HG02943 (cell line): ENCODE measurements at regions not wholly inside any gene's neighbourhood (a gene's known extent, or its start where the extent isn't known, plus 50 kb on each side); places are given as distances from the start of the nearest gene placed in this dataset.

Source experiments
- ATAC-seq: cut with Tn5 transposase; IDR thresholded peaks from one replicate; pipeline ENCODE4 v1.9.1; 2021; ENCODE audit warnings: mild to moderate bottlenecking, low read depth, moderate library complexity; ENCODE audit not compliant: unreplicated experiment

DNA sequence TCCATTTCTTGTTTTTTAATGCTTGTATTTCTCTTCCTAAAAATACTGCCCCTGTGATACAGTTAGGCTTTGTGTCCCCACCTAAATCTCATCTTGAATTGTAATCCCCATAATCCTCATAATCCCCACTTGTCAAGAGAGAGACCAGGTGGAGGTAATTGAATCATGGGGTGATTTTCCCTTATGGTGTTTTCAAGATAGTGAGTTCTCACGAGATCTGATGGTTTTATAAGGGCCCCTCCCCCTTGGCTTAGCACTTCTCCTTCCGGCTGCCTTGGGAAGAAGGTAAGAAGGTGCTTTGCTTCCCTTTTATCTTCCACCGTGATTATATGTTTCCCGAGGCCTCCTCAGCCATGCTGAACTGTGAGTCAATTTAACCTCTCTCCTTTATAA is 227.4 kb downstream of the MAN2A1 start:
- ATAC-seq, result no peak

DNA sequence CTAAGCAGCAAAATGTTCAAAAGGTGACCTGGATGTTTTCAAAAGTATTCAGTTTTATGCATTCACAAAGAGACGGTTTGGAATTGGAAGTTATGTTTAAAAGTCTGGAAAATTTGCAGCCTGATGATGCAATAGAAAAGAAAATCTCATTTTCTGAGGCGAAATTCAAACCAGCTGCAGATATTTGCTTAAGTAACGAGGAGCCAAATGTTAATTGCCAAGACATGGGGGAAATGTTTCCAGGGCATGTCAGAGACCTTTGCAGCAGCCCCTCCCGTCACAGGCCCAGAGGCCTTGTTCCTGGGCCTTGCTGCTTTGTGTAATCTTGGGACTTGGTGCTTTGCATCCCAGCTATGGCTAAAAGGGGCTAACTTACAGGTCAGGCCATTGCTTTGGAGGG is 228.2 kb downstream of the MAN2A1 start:
- no peak for ATAC-seq

DNA sequence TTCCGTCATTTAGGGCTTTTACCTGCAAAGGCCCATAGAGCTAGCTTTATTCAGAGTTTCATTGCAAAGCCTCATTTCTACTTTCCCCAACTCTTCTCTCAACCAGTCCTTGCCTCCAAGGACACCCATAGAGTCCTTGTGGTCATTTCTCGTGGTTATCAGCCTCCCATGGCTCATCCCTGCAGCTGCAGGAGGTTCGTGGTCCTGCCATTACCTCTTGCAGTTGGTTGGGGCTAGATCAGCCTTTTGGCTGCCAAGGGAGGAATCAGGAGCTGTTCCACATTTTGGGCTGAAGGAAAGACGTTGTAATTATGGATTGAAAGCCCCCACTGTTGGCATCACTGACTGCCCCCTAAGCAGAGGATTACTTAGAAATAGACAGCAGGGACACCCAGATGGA is 231.0 kb downstream of the MAN2A1 start:
- ATAC-seq, result no peak

- ATAC-seq, result no peak
These were observed 232.1 kb downstream of the MAN2A1 start for GRCh38 chr5:109921735-109922380.

DNA sequence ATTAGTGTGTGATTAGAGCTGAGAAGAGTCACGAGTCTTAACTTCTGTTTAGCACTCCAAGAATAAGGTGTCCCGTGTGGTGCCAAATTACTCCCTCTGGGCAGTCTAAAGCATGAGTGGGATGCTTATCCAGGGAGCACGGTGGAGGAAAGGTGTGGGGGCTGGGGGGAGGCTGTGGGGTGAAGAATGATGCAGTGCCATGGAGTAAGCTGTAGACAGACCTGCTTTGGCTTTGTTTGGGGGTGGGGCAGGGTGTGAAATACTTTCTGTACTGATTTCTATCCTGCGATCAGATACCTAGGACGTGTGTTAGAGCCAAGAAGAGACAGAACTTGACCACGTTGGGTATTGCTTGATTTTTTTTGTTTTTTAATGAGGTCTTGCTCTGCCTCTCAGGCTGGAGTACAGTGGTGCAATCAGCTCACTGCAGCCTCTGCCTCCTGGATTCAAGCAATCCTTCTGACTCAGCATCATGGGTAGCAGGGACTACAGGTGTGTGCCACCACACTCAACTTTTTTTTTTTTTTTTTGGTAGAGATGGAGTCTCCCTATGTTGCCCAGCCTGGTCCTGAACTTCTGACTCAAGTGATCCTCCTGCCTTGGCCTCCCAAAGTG is 232.8 kb downstream of the MAN2A1 start:
- ATAC-seq, result no peak

- ATAC-seq, result no peak
These were observed 233.5 kb downstream of the MAN2A1 start for GRCh38 chr5:109923205-109923604.

DNA sequence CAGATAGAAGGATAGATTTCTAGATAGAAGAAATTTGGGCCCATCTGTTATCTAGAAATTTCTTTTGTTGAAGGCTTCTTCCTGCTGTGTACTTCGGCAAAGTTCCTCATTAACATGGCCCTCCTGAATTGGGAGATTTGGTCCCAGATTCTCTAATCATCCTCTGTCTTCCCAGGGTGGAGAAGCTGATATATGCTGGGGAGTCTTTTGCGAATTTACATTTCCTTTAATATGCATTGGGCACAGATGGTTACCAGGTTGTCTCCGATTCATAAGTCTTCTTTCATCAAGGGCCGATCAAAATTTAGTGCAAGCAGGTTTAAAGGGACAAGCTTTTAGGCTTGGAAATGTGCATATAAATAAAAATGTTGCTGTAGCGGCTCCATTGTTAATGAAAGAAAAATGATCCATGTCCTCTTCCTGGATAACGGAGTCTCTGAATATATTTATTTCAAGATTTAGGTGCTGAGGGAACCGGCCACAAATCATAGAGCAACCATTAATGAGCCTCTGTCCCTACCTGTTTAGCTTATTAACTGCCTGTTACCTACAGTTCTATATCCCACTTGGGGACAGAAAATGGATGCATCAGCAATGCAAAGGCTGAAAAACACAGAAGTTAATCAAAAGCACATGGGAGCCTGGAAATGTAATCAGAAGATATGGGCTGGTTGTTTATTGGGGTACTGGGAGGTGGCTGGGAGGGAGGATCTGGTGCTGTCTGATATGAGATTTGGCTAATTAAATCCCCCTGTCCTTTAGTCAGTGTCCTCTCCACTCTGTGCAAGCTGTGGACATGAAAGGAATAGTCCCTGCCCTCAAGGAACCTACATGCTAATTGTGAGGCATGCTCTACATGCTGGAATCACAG is 234.7 kb downstream of the MAN2A1 start:
- ATAC-seq, result no peak

GRCh38 chr5:109927639-109928038 is 237.9 kb downstream of the MAN2A1 start:
- ATAC-seq, result no peak

- ATAC-seq, result no peak
These were observed 238.3 kb downstream of the MAN2A1 start for GRCh38 chr5:109928046-109928445.

GRCh38 chr5:109928811-109929210 is 239.1 kb downstream of the MAN2A1 start:
- ATAC-seq, result no peak

- ATAC-seq, result no peak
These were observed 239.6 kb downstream of the MAN2A1 start for GRCh38 chr5:109929376-109929775.

DNA sequence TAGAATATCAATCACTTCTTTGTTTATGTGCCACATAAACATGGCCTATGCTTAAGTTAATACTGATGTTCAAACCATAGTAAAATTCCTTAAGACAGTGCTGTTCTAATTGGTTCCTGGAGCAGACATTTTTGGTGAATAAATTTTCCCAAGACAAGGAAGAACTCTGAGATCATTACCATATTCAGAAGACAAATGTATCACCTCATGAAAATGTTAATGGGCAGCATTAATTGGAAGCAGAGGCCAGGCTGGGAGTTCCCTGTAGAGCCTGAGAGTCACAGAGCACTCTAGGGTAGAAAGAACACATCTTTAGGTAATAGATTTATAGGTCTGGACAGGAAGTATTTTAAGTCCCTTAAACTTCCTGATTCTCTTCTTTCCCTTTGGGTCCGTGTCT is 240.2 kb downstream of the MAN2A1 start:
- ATAC-seq, result no peak

GRCh38 chr5:109931049-109931780 is 241.5 kb downstream of the MAN2A1 start:
- ATAC-seq, result no peak

DNA sequence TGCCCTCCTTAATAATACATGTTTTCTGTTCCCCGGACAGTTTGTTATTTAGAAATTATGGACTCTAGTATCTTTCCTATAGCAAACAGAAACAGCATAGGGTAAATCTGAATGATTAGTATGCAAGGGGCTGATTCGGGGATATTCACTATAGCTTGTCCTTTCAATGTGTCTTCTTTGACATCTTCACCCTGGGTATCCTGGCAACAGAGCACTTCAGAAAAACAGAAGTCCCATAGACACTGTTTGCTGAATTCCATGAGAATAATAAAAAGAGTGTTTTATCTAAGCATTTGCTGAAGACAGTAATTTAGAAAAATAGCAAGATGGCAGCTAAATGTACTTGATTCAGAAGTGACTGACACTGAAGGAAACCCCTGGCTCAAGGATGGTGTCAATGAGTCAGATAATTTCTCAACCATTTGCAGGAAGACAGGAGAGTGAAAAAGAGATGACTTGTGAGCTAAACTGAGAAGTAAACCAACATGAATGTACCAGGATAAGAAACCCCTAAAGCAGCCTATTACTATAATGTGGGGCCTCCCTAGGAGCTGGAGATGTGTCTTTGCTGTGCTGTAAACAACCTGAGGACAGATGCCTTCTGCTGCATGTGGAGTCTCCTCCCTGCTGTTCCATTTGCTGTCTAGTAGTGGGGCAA is 246.2 kb downstream of the MAN2A1 start:
- no peak for ATAC-seq

- ATAC-seq, result peak; percentile 61
These were observed 247.3 kb downstream of the MAN2A1 start for GRCh38 chr5:109936996-109937395.

GRCh38 chr5:109937951-109938350 is 248.2 kb downstream of the MAN2A1 start:
- ATAC-seq, result no peak

DNA sequence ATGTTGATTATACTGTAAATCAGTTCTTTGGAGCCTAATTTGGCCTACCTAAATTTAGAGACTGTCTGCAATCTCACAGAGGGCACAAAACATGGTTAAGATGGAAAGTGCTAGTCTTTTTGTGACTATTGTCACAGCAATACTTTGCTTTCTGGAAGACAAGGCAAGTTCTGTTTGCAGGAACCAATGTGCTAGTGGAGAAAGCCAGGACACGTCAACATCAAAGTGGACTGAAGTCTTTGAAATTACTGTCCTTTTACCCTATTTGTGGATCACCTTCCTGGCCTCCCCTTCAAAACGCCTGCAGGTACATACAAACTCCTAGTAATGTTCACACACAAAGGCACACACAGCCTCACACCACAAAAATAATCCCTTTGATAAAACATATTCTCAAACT is 248.7 kb downstream of the MAN2A1 start:
- ATAC-seq, result no peak

DNA sequence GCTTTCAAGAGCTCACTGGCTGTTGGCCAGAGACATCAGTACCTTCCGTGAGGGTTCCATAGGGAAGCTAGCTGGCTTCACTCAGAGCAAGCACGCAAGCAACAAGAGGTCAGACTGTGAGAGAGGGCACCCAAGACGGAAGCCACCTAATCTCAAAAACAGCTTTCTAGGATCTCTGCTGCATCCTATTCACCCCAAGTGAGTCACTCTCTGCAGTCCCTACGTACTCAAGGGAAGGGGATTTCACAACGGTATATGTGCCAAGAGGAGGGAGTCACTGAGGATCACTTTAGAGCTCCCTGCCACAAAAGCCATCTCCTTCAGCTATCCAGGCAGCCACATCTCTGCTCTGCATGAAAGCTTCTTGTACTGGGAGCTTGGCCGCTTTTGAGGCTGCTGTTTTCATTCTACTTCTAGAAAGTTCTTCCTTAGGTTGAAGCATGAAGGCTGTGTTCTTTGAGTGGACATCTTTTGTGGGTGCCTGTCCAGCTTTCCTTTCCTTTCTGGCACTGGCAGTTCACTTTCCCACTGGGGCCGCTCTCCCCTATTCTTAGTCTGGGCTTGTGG is 249.5 kb downstream of the MAN2A1 start:
- ATAC-seq, result no peak

GRCh38 chr5:109942646-109943045 is 252.9 kb downstream of the MAN2A1 start:
- ATAC-seq, result no peak

DNA sequence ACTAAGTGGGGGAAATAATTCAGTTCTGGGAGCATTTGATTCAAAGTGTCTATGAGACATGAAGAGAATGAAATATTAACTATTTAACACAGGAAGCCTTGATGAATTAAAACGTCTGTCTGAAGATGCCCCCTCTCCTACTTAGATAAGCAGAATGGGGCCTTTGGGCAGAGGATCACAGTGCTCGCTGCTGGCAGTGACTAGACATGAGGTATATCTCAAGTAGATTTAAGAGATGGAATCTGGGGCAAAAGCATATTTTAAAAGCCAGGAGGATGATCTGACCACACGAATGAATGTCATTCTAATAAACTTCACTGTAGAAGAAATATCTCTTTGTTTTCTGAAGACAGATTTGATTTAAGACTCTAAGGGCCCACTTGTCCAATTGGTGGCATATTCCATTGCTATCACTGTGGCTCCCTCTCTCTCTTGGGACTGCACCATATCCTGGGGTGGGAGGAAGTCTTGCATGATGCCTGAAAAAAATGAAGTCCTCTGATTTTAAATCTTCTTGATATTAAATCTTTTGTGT is 254.0 kb downstream of the MAN2A1 start:
- ATAC-seq, result no peak
